K562 (cell line): ENCODE measurements at regions not wholly inside any gene's neighbourhood (a gene's known extent, or its start where the extent isn't known, plus 50 kb on each side); places are given as distances from the start of the nearest gene placed in this dataset.

ENCODE experiments used
- ATAC-seq: fragments of 200-7000 bp; cut with Tn5 transposase; 3 replicates; pipeline ENCODE4 v1.9.1; 2020; ENCODE audit warnings: moderate library complexity
- BruUV-seq: library from RNA; stranded (reverse); fragments of 400-500 nt; replicated peaks from 2 replicates; lab custom pipeline; 2021; lab: Mats Ljungman, UMichigan
- CTCF ChIA-PET: fragments of 300-600 bp; formaldehyde crosslinking; extraction: SDS; loops from one replicate; lab custom pipeline; 2021; ENCODE audit warnings: low intra/inter-chr PET ratio; lab: Yijun Ruan, JAX
- POLR2A ChIA-PET: fragments of 300-600, 350-650 bp; sonication (Branson Sonifier 250); formaldehyde crosslinking; extraction: SDS; loops from one replicate; lab custom pipeline; 2021; ENCODE audit warnings: antibody characterized with exemption, inconsistent platforms; lab: Yijun Ruan, JAX
- DNase-seq, 4 experiments: peaks; one replicate each; pipeline versions ENCODE4 v3.0.0 to v3.0.0-alpha.2; 2011 to 2018; ENCODE audit warnings: low spot score in 3 of 4, mixed read lengths in 3 of 4; ENCODE audit errors: extremely low read depth in 1 of 4
- FAIRE-seq: peaks from 2 replicates; lab custom pipeline; 2011; peaks lifted over from hg19 to GRCh38; lab: Jason Lieb, UNC
- H2AFZ ChIP-seq: 2 replicates; pipeline ENCODE4 v1.6.0; 2011; ENCODE audit warnings: low read depth, low read length, control low read depth, inconsistent platforms
- H3K27ac ChIP-seq: fragments of 200-600 bp; 3 replicates; pipeline ENCODE4 v1.8.0; 2011; ENCODE audit warnings: low read depth, mild to moderate bottlenecking, control low read depth, inconsistent platforms, low read length, moderate library complexity, mixed read lengths; ENCODE audit errors: extremely low read depth
- H3K27me3 ChIP-seq, 2 experiments: fragments of 300-600 bp in 1 of 2; 2 replicates in 1 of 2; 3 replicates in 1 of 2; pipeline versions ENCODE4 v1.6.0 to v1.8.0; 2011; ENCODE audit warnings: inconsistent platforms in 2 of 2, low read length in 2 of 2, mild to moderate bottlenecking in 1 of 2, mixed read lengths in 1 of 2, moderate library complexity in 1 of 2; ENCODE audit not compliant: control insufficient read depth in 2 of 2, insufficient read depth in 2 of 2
- H3K36me3 ChIP-seq: fragments of 300-600 bp; 3 replicates; pipeline ENCODE4 v1.8.0; 2011; ENCODE audit warnings: mild to moderate bottlenecking, low read length, inconsistent platforms; ENCODE audit not compliant: control insufficient read depth, insufficient read depth
- H3K4me1 ChIP-seq, 2 experiments: fragments of 200-600 bp in 1 of 2; replicated peaks in 1 of 2; 2 replicates in 1 of 2; 3 replicates in 1 of 2; pipeline versions ENCODE4 v1.5.1 to v1.8.0; 2011; ENCODE audit warnings: inconsistent platforms in 2 of 2, low read length in 2 of 2, mild to moderate bottlenecking in 1 of 2, mixed read lengths in 1 of 2, moderate library complexity in 1 of 2; ENCODE audit not compliant: control insufficient read depth in 2 of 2, insufficient read depth in 2 of 2
- H3K4me2 ChIP-seq: 2 replicates; pipeline ENCODE4 v1.6.1; 2011; ENCODE audit warnings: low read length, control low read depth, inconsistent platforms, mixed read lengths; ENCODE audit not compliant: insufficient read depth
- H3K4me3 ChIP-seq: fragments of 200-600 bp; sonication (generic), shearing (Covaris generic); 2 replicates; pipeline ENCODE4 v1.5.1; 2016; ENCODE audit warnings: control low read depth, inconsistent platforms
- H3K79me2 ChIP-seq: fragments of 200-600 bp; 3 replicates; pipeline ENCODE4 v1.8.0; 2011; ENCODE audit warnings: low read length, inconsistent platforms; ENCODE audit not compliant: control insufficient read depth, insufficient read depth
- H3K9ac ChIP-seq, 2 experiments: 2 replicates each; pipeline versions ENCODE4 v1.6.0 to v1.6.1; 2011; ENCODE audit warnings: low read depth in 2 of 2, low read length in 2 of 2, control low read depth in 1 of 2, inconsistent platforms in 1 of 2, mild to moderate bottlenecking in 1 of 2, mixed read lengths in 1 of 2; ENCODE audit not compliant: insufficient read depth in 1 of 2
- H3K9me1 ChIP-seq: one replicate; pipeline ENCODE4 v1.6.0; 2011; ENCODE audit warnings: inconsistent platforms, mild to moderate bottlenecking, low read length, moderate library complexity; ENCODE audit not compliant: control insufficient read depth, insufficient read depth
- H3K9me3 ChIP-seq: replicated peaks from 2 replicates; pipeline ENCODE4 v1.5.1; 2011; ENCODE audit warnings: low read depth, low read length, inconsistent platforms; ENCODE audit not compliant: control insufficient read depth, insufficient read depth
- H4K20me1 ChIP-seq: replicated peaks from 2 replicates; pipeline ENCODE4 v1.6.1; 2011; ENCODE audit warnings: low read length, inconsistent platforms, mixed read lengths; ENCODE audit not compliant: control insufficient read depth, insufficient read depth
- CBX8 ChIP-seq: fragments of 200-600 bp; sonication (generic); IDR thresholded peaks from 2 replicates; pipeline ENCODE4 v1.6.1; 2012; ENCODE audit warnings: borderline replicate concordance, mixed run types, low read depth, mild to moderate bottlenecking, moderate library complexity, mixed read lengths, low read length, control low read depth, inconsistent platforms; ENCODE audit not compliant: poor library complexity, severe bottlenecking; ENCODE audit errors: extremely low read depth
- CHD4 ChIP-seq: fragments of 200-600 bp; sonication (generic); IDR thresholded peaks from 3 replicates; pipeline ENCODE4 v1.6.1; 2012; ENCODE audit warnings: low read depth, mild to moderate bottlenecking, mixed read lengths, low read length, inconsistent platforms; ENCODE audit not compliant: insufficient read depth, insufficient replicate concordance, poor library complexity, severe bottlenecking
- HDAC1 ChIP-seq, 2 experiments: fragments of 450-650 bp; IDR thresholded peaks; 2 replicates each; pipeline ENCODE4 v1.6.1; 2016 to 2017; ENCODE audit warnings: inconsistent platforms in 1 of 2, mild to moderate bottlenecking in 1 of 2, moderate library complexity in 1 of 2
- KLF1 ChIP-seq: fragments of 450-650 bp; IDR thresholded peaks from 2 replicates; pipeline ENCODE4 v1.6.1; 2016; ENCODE audit warnings: missing genetic modification characterization, missing compliant biosample characterization
- RAD51 ChIP-seq: fragments of 450-650 bp; IDR thresholded peaks from 2 replicates; pipeline ENCODE4 v1.7.1; 2016; ENCODE audit warnings: low read depth, mild to moderate bottlenecking, borderline replicate concordance
- ZNF584 ChIP-seq: fragments of 200-800 bp; sonication (Bioruptor generic); IDR thresholded peaks from 2 replicates; pipeline ENCODE4 v1.6.1; 2016; ENCODE audit warnings: low read depth, mild to moderate bottlenecking, missing genetic modification characterization, missing compliant biosample characterization
- WGBS: fragments of 100-300 bp; shearing (Covaris generic); methylation state at CpG from one replicate; pipeline ENCODE4 v1.1.6; 2016; ENCODE audit warnings: low coverage, mixed read lengths; ENCODE audit not compliant: insufficient coverage; ENCODE audit errors: missing lambda C conversion rate; 5-methylcytosine and 5-hydroxymethylcytosine counted together
- in situ Hi-C: fragments of 300-500 bp; cut with MboI; formaldehyde crosslinking; loops from 4 replicates; pipeline ENCODE4 v1.15.0; 2018; ENCODE audit warnings: inconsistent platforms, mixed read lengths
- intact Hi-C: fragments of 100-400 bp; cut with micrococcal nuclease; formaldehyde crosslinking; loops from 2 replicates; pipeline ENCODE4 v1.14.2; 2022
- TF ChIP-seq, protein P1 (sequence below): sonication (generic); formaldehyde crosslinking; IDR thresholded peaks from 2 replicates; pipeline ENCODE4 v1.8.1; 2022; ENCODE audit warnings: missing genetic modification reagents
- TF ChIP-seq, protein P2 (sequence below): fragments of 450-650 bp; IDR thresholded peaks from 2 replicates; pipeline ENCODE4 v1.6.1; 2016; ENCODE audit warnings: missing biosample characterization, missing genetic modification characterization

DNA sequence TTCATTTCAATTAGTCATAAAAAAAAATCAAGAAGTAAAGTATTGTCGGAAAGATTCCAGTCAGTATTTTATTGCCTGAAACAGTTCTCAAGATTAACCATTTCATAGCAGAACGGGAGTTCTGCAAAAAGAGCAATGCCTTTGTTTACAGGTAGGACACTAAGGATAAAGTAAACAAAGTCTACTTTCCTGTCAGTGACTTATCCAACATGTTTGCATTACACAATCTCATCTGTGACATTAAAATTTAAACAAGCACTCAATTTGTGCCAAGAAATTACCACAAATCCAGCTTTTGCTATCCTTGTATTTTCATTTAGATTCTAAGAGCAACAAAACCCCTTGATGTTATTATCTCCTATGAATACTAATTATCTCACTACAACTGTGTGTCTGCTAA lies 306.5 kb upstream of the LDB2 start:
- H3K4me1 ChIP-seq, result no peaks in the 10 kb centered on the region
- H3K36me3 ChIP-seq, result no peaks in the 10 kb centered on the region
- no peak overlapping the region for H3K4me3 ChIP-seq
- no peaks in the 10 kb centered on the region for H3K9me1 ChIP-seq
- TF ChIP-seq CBX8, result no peak
- TF ChIP-seq KLF1 (tag), result no peak
- TF ChIP-seq, protein P1, sequence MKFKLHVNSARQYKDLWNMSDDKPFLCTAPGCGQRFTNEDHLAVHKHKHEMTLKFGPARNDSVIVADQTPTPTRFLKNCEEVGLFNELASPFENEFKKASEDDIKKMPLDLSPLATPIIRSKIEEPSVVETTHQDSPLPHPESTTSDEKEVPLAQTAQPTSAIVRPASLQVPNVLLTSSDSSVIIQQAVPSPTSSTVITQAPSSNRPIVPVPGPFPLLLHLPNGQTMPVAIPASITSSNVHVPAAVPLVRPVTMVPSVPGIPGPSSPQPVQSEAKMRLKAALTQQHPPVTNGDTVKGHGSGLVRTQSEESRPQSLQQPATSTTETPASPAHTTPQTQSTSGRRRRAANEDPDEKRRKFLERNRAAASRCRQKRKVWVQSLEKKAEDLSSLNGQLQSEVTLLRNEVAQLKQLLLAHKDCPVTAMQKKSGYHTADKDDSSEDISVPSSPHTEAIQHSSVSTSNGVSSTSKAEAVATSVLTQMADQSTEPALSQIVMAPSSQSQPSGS (CRISPR knock-in tag), result no peak
- TF ChIP-seq CHD4, result no peak
- TF ChIP-seq ZNF584, result no peak
- no peak for TF ChIP-seq RAD51
- TF ChIP-seq, protein P2, sequence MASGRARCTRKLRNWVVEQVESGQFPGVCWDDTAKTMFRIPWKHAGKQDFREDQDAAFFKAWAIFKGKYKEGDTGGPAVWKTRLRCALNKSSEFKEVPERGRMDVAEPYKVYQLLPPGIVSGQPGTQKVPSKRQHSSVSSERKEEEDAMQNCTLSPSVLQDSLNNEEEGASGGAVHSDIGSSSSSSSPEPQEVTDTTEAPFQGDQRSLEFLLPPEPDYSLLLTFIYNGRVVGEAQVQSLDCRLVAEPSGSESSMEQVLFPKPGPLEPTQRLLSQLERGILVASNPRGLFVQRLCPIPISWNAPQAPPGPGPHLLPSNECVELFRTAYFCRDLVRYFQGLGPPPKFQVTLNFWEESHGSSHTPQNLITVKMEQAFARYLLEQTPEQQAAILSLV (tag), result no peak
- TF ChIP-seq HDAC1 (IDR thresholded peaks at IDR 0.05), result no peak
- intact Hi-C loops, result no loop called here
- H3K27ac ChIP-seq, result no peak overlapping the region
- ATAC-seq (no peak), DNase-seq (no peak), FAIRE-seq (no peak)
- H4K20me1 ChIP-seq, result no peaks in the 10 kb centered on the region
- no peak overlapping the region for H3K4me2 ChIP-seq
- no peaks in the 10 kb centered on the region for H3K9me3 ChIP-seq
- no peak overlapping the region for H2AFZ ChIP-seq
- in situ Hi-C loops, result no loop called here
- ChIA-PET POLR2A (no interaction called here), CTCF (no interaction called here)
- H3K79me2 ChIP-seq, result no peaks in the 10 kb centered on the region
- H3K9ac ChIP-seq, result no peak overlapping the region
- 0% methylated on average over 2 of the region's 2 CpGs for WGBS
- no peaks in the 10 kb centered on the region for H3K27me3 ChIP-seq
- no TSS peak for BruUV-seq
